H1 (cell line): ENCODE measurements at regions not wholly inside any gene's neighbourhood (a gene's known extent, or its start where the extent isn't known, plus 50 kb on each side); places are given as distances from the start of the nearest gene placed in this dataset.

Experiments
- TAF7 ChIP-seq: optimal IDR thresholded peaks from 2 replicates; pipeline ENCODE3; 2011; ENCODE audit warnings: low read depth, mild to moderate bottlenecking, inconsistent platforms, low read length, moderate library complexity, borderline replicate concordance

GRCh38 chr3:80993241-80993945 lies 768.1 kb downstream of the GBE1 start (continued):
- TF ChIP-seq TAF7: no peak
